NCI-H2107 treated with DMSO at 0.1 percent for 48 hours (cell line): ENCODE measurements at regions not wholly inside any gene's neighbourhood (a gene's known extent, or its start where the extent isn't known, plus 50 kb on each side); places are given as distances from the start of the nearest gene placed in this dataset.
"Not testable (repeated sequence)": the region's sequence is repeated elsewhere in the genome, so short reads cannot be mapped to it uniquely, and the experiment has no call there.

ENCODE experiments used
- DNase-seq: peaks from one replicate; lab custom pipeline; 2025; ENCODE audit not compliant: unreplicated experiment; lab: John Stamatoyannopoulos, UW

DNA sequence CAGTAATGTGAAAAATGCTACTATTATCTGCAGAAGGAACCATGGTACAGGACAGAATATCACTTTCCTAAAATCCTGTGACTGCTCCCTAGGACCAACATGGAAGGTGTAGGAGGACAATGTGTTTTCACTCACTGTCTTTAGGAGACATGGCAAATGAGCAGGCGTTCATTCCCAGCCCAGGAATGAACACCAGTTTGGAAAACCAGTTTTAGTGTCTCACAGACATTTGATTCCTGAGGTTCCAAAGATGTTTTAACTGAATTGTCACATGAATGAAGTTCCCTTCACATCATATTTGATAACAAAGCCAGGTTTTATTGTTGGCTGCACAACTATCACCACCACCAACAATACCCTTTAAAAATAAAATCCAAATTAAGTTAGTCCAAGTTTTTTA is 178.2 kb downstream of the ENC1 start:
- no peak for DNase-seq

GRCh38 chr5:74461251-74461650 is 179.3 kb downstream of the ENC1 start:
- DNase-seq: no peak

DNA sequence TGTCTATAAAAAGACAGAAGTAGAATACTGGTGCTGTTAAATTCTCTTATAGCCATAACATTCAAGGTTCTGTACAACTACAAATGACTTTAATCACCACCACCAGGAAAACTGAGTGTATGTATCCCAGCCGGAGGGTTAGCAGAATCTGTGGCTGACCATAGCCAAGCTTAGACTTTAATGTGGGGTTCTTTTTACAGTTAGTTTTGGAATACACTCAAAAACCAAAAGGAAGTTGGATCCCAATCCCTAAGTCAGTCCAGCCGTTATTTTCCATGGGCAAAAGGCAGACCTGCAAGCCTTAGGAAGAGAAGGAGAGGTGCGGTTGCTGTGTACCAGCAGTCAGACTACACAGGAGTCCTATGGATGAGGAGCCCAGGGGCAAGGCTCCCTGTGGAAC is 179.8 kb downstream of the ENC1 start:
- no peak for DNase-seq

GRCh38 chr5:74459984-74460383 is 180.5 kb downstream of the ENC1 start:
- no peak for DNase-seq

DNA sequence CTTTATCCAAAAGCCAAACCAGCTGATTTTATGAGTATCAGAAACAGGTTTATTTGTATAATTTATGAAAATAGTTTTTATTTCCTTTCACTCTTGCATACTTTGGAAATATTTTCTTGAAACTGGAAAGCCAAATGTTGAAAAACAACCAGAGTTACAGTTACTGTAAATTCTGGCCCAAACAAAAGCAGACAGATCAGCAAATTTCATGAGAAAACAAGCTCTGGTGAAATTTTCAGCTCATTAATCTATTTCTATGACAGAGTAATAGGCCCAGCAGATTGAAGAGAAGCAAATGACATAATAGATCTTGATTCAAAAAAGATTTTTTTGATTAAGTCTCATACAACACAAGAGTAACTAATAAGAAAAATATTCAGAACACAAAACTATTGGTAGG is 182.7 kb downstream of the ENC1 start:
- no peak for DNase-seq

DNA sequence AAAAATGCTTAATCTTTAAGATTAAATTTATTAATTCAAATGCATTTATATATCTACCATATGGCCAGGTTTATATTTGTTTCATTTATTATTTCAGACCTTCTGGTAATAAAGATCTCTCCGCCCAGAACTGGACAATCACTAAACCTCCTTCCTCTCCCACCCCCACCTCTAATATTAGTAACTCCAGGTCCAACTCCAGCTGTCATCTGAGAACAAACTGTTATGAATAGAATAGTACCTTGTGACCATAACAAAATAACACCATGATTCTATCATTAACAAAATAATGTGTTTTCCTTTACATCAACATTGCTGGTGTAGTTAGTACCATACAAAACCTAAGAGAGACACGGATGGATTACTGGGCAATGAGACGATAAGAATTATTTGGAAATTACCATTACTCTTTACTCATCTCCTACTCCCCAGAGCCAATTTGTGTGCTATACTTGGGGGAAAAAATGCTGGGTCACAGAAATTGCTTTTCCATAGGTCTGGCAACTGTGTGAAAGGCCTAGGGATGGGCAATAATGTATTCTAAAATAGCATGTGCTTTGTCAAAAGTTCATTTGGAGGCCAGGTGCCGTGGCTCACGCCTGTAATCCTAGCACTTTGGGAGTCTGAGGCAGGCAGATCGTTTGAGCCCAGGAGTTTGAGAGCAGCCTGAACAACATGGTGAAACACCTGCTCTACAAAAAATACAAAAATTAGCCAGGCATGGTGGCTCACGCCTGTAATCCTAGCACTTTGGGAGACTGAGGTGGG is 186.1 kb downstream of the ENC1 start:
- no peak for DNase-seq

GRCh38 chr5:74452856-74453255 is 187.7 kb downstream of the ENC1 start:
- DNase-seq: no peak

DNA sequence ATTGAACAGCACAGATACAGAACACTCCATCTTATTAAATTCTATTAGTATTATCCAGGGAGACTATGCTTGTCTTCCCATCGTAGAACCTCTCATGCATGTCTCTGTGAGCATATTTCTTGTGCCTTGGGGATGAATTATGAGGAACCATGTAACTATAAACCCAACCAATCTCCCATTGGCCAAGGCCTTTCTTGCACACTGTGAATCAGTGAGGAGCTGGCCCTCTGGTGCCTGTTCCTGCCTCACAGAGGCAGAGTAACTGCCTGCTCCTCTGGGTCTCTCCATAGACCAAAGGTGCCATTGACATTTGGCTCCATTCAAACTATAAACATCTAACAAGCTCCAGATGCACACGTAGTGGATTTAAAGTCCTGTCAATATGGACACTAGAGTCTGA is 190.4 kb downstream of the ENC1 start:
- no peak for DNase-seq

GRCh38 chr5:74446725-74447241 is 193.7 kb downstream of the ENC1 start:
- DNase-seq: no peak

- no peak for DNase-seq
Observed at GRCh38 chr5:74442466-74442865, 198.1 kb downstream of the ENC1 start.

GRCh38 chr5:74441616-74442015 is 198.9 kb downstream of the ENC1 start:
- DNase-seq: no peak

GRCh38 chr5:74440341-74440740 is 200.2 kb downstream of the ENC1 start:
- no peak for DNase-seq

DNA sequence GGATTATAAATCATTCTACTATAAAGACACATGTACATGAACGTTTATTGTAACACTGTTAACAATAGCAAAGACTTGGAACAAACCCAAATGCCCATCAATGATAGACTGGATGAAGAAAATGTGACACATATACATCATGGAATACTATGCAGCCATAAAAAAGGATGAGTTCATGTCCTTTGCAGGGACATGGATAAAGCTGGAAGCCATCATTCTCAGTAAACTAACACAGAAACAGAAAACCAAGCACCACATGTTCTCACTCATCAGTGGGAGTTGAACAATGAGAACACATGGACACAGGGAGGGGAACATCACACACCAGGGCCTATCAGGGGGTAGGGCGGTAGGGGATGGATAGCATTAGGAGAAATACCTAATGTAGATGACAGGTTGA is 202.7 kb downstream of the ENC1 start:
- not testable (repeated sequence) for DNase-seq

GRCh38 chr5:74433896-74434829 is 206.4 kb downstream of the ENC1 start:
- no peak for DNase-seq

DNA sequence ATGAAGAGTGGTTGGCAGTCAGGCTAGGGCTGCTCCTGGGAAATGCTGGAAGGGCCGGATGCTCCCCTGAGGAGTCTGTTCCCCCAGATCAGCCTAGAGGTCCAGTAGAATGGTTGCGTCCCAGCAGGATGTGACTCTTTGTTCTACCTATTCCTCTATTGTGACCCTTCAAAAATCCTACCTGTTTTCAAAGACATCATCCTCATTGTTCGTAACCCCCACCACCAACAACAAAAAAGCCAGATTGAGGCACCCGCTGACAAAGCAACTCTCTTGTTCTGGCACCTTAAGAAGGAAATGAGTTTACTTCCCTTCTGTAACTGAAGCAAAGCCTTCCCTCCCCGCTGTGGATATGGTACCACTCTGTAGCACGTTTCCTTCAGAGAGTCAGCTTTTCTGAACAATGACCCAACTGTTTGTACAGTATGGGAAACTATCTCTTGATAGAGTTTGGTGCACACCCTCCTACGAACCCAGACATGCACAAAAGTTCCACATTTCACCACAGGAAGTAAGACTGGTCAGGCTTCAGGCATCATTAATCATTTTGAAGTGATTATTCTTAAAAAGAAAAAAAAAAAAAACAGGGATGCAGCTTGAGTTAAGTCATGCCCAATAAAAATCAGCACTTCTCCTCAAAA is 207.2 kb downstream of the ENC1 start:
- no peak for DNase-seq

GRCh38 chr5:74432721-74433120 is 207.8 kb downstream of the ENC1 start:
- no peak for DNase-seq

- no peak for DNase-seq
Observed at GRCh38 chr5:74432216-74432615, 208.3 kb downstream of the ENC1 start.

DNA sequence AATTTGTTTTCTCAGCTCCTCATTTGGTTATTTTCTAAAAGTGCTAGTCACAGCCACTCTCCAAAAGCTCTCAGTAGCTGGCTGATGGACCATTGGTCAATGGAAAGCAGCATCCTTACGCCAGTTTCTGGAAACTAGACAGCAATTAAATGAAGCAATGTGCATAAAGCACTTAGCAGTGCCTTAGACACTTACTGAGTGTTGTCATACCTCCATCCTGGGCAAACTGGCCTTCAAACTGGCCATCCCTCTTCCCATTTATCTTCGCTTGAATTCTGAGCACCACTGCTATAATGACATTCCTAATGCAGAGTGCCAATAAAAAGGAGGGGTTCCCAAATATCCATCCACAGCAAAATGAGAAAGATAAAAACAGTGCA is 209.2 kb downstream of the ENC1 start:
- DNase-seq: no peak

DNA sequence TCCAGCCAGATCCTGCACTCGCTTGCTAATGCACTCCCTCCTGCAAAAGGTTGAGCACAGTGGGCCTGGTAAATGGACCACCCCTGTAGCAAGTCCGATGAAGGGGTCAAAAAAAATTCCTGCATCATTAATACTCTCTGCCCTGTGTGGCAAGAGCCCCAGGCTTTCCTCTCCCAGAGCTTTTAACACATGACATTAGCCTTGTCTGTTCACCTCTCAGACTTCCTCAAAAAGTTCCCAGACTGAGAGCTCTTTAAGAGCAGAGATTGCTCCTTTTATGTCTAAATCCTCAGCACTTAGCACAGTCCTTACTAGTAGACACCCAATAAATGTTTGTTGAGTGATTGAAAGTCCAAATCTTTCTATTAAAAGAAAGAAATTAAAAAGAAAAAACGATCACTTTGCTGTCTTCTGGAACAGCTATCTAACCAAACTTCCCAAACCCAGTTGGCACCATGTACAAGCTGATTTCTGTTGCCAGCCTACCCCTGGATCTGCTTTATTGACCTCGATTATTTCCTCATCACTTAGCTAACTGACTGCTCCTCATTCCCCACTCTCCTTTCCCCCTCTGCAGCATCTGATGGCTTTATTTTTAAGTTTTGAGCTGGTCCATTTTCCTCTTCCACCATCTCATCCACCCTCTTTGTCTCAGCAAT is 209.8 kb downstream of the ENC1 start:
- DNase-seq: no peak

DNA sequence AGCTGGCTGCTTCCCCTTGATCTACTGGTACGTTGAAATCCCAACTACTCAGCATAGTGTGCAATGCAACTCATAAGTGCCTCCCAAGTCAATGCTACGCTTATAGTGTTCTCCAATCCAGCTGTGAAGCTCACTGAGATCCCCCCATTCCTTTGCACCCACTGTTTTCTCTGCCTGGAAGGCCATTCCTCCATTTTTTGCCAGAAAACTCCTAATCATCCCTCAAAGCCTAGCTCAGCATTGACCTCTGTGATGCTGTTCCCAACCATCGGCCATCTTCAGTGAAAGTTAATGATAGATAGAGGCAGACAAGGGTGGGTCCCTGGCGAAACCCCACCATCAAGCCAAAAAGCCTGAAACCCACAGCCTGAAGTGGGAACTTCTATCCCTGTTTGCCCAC is 211.0 kb downstream of the ENC1 start:
- DNase-seq: no peak

DNA sequence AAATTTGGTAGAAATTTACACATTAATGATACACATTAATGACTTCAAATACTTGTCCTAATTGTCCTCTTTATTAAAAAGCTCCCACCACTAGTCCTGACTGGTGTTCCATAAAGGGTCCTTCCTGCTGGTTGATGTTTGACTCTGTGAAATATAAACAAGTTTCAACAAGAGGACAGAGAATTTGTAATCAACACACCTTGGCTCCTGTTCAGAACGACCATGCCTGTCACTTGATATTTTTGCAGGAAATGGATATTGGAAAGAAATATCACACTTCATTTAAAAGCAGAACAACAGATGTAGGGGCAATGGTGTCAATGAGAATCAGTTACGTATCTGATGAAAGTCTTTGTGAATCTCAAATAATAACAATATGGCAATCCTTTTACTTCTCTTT is 211.7 kb downstream of the ENC1 start:
- no peak for DNase-seq
